ENCODE measurements at regions not wholly inside any gene's neighbourhood (a gene's known extent, or its start where the extent isn't known, plus 50 kb on each side); places are given as distances from the start of the nearest gene placed in this dataset.
"Not testable (repeated sequence)": the region's sequence is repeated elsewhere in the genome, so short reads cannot be mapped to it uniquely, and the experiment has no call there.

DNA sequence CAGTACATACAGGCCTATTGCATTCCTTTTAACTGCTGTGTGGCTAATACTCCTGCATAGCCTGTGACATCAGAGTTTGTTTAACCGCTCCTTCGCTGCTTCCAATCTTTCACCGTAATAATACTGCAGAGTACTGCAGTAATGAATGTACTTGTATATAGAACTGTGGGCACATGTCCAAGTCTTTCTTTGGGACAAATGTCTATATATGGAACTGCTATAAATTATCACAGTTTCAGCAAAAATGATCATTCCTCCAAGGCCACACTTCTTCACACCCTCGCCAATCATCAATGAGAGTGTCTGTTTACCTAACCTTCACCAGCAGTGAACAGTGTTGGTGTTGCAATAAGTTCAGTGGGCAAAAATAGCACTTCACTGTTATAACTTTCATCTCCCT is 230.4 kb downstream of the SP3 start:
- peak; percentile 20 for DNase-seq (ENCODE audit: low read depth)

- not testable (repeated sequence) for DNase-seq (ENCODE audit: low read depth)
Observed at GRCh38 chr2:173737954-173738575, 227.1 kb downstream of the SP3 start.

- no peak for DNase-seq (ENCODE audit: low read depth)
Observed at GRCh38 chr2:173739006-173739405, 226.2 kb downstream of the SP3 start.

DNA sequence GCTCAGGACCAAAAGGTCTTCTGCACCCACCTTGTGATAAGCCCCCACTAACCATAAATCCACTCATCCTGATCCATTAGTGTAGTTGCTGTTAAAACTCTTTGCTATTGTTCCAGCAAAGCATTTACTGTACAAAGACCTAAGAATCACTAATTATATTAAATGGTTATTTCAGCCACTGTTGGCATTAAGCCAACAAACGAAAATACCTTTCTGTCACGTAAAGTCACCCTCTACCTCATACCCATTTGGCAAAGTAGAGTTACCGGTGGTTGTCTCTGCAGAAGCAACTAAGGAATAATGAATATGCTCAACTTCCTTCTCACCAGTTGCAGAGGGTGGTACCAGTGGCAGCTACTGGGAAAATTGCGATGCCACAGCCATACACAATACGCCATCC is 224.5 kb downstream of the SP3 start:
- DNase-seq (ENCODE audit: low read depth), result no peak

DNA sequence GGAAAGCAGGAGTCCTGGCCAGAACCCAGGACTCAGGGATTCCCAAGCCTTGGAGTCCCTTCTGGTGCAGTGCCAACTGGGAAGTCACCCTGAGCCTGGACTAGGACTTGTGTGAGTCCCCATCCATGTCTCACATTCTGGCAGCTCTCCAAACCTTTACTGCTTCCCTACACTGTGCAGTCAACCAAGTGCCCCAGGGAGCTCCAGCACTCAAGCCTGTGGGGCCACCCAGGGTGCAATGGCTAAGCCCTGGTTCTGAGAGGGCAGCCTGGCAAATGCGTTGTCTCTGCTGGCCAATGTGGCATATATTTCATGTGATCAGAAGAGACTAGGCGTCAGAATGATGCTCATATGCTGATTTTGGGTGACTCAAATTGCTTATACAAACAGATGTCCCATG is 223.4 kb downstream of the SP3 start:
- no peak for DNase-seq (ENCODE audit: low read depth)

DNA sequence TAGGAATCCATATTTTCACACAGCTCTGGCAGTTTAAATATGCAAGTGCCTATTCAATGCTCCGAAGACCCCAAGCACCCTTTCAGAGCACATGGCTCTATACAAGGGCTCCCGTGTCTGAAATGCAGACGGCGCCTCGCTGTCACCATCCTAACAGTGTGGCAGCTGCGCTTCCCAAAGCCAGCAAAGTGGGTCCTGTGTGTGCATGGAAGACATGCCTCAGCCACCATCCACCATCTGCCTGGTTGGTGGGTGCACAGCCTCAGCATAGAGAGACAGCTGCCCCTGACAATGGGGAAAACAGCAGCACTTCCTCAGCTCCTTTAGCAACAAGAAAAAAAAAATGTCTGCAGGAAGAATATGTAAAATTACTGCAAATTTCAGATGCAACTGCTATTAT is 218.1 kb downstream of the SP3 start:
- no peak for DNase-seq (ENCODE audit: low read depth)

GRCh38 chr2:173749315-173749714 is 215.9 kb downstream of the SP3 start:
- DNase-seq (ENCODE audit: low read depth), result peak; percentile 19

DNA sequence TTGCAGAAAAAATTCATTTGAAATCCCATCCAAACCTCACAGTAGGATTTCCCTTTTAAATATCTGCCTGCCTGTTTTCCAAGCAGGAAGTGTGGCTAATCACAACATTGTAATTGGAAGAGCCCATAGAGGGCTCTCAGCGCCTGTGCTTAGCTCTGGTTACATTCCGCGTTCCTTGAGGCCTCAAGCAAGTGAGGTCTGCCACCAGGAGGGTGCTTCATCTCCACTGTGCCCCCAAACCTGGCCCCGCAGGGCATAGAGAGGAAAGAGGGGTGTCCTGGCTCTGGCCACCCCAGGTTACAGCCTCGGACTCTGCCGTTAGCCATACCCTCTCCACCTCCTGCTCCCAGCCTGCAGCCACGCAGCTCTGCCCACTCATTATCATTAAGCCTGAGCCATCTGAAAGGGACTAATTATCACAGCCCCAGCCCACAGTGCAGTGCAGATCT is 214.8 kb downstream of the SP3 start:
- DNase-seq (ENCODE audit: low read depth), result peak; percentile 28

DNA sequence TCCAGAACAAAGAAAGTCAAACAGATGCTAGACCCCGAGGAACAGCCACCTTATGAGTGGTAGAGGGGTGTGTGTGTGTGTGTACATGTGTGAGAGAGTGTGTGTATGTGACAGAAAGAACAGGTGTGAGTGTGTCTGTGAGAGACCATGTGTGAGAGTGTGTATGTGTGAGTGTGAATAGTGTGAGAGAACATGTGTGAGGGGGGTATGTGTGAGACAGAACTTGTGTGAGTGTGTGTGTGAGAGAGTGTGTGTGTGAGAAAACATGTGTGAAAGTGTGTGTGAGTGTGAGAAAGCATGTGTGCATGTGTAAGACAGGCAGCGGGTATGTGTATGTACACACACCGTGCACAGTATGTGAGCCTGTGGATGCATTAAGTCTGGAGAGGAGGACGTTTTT is 214.3 kb downstream of the SP3 start:
- no peak for DNase-seq (ENCODE audit: low read depth)

DNA sequence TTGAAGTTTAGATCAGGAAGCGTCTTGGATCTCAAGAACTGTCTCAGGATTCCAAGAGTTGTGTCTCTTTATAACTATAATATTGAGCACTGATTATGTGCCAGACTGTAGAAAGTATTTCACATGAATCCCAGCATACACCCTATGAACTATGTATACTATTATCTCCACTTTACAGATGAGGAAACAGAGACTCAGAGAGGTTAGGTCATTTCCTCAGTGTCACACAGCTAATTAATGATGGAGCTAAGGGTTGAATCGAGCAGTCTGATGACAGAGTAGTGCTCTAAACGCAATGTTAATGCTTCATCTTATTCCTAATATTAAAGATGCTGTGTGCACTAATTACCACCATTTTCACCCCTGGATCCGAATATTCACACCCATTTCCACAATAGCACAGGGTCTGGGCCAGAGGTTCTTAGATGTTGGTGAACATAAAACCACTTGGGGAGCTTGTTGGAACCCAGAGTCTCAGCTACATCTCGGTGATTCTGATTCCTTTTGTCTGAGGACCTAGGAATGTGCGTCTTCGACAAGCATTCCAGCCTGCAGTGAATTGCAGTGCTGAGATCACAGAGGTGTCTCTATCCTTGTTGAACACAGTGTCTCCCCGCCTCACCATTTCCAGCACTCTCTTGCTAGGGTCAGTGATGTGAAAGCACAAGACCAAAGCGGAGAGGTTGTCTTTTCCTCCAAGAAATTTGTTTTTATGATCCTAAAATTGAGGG is 213.8 kb downstream of the SP3 start:
- no peak for DNase-seq (ENCODE audit: low read depth)

DNA sequence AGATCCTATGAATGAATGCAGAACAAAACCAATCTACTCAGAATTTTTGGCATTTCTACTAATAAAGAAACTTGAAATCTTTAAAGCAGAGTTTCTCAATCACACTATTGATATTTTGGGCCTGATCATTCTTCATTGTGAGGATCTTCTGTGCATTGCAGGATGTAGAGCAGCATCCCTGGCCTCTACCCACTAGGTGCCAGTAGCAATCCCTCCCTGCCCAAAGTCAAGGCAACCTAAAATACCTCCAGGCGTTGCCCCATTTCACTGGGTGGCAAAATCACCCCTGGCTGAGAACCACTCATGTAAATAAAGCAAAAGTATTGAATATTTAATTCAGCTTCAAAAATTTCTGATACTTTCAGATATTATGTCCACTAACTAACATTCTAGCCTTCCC is 213.0 kb downstream of the SP3 start:
- DNase-seq (ENCODE audit: low read depth), result peak; percentile 8

DNA sequence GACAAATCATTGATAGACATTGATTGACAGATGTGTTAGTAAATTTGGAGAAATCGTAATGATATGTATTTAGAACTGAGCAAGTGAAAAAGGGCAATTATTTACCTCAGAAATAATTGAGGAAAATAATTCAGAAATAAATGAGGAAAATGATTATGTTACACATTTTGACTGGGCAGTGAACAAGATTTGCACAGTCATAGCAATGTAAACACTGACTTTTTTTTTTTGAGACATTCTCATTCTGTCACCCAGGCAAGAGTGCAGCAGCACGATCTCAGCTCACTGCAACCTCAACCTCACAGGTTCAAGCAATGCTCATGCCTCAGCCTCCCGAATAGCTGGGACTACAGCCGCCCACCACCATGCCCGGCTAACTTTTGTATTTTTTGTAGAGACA is 211.7 kb downstream of the SP3 start:
- no peak for DNase-seq (ENCODE audit: low read depth)

DNA sequence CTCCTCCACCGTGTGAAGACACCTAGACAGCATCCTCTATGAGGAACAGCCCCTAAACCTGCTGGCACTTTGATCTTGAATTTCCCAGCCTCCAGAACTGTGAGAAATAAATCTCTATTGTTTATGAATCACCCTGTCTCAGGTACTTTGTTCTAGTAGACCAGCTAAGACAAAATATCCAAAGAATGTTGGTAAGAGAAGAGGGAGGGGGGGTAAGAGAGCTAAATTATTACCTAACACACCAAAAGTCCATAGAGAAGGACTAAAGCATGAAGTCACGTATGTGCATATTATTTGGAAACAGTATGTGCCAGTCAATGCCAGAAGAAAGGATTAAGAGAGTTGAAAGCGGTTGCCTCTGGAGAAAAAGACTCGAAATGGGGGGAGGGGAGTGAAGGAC is 211.0 kb downstream of the SP3 start:
- DNase-seq (ENCODE audit: low read depth), result no peak

- no peak for DNase-seq (ENCODE audit: low read depth)
Observed at GRCh38 chr2:173754837-173755236, 210.3 kb downstream of the SP3 start.

GRCh38 chr2:173755798-173756197 is 209.4 kb downstream of the SP3 start:
- no peak for DNase-seq (ENCODE audit: low read depth)

GRCh38 chr2:173759959-173760358 is 205.2 kb downstream of the SP3 start:
- DNase-seq (ENCODE audit: low read depth), result no peak

DNA sequence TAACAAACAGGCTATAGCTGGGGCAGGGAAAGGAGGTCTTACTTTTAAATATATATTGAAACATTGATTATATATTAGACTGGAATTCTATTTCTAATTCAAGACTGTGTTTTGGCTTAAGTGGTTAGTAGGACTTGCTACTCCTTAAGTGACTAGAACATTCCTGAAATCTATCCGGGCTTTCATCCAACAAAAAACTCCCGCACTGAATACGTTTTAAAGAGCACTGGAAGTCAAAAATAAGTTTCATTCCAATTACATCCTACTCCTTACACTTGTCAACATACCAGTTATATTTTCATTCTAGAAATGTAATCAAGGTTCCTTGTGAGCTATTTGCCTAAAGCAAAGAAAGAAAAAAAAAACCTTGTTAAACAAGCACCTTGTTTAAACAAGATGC is 204.6 kb downstream of the SP3 start:
- DNase-seq (ENCODE audit: low read depth), result peak; percentile 29

- DNase-seq (ENCODE audit: low read depth), result no peak
Observed at GRCh38 chr2:173761603-173762119, 203.5 kb downstream of the SP3 start.

- no peak for DNase-seq (ENCODE audit: low read depth)
Observed at GRCh38 chr2:173762221-173762620, 203.0 kb downstream of the SP3 start.

GRCh38 chr2:173762864-173763263 is 202.3 kb downstream of the SP3 start:
- DNase-seq (ENCODE audit: low read depth), result no peak

DNA sequence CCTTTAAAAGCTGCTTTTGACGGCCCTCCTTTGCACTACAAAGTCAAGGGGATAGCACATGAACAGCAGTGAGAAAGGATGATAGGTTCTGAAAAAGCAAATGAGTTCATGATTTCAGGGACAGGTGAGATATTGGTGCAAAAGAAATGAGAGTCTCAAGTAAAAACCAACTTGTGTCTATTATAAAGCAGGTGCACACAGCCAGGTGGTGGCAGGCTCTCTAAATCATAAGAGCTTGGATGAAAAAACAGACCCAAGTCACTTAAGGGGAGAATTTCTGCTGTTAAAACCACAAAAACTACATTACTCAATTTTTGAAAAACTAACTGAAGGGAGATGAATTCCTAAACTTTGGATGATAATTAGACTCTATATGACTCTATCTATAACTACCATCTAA is 201.5 kb downstream of the SP3 start:
- no peak for DNase-seq (ENCODE audit: low read depth)

DNA sequence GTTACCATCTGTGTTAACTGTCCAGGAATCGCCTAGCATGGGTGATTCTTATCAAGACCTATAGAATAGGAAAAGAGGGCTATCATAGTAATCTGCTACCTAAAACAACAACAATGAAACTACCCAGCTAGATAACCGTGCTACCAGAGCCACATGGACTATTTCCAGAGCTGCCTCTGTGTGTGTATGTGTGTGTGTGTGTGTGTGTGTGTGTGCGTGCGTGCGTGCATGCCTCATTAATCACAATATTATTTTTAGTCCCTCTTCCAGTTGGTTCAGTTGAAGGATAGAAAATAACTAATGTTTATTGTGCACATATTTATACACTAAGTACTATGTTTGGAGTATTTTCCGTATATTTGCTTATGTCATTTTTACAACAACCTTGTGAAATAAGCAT is 201.1 kb downstream of the SP3 start:
- DNase-seq (ENCODE audit: low read depth), result no peak

- no peak for DNase-seq (ENCODE audit: low read depth)
Observed at GRCh38 chr2:173766537-173767289, 198.5 kb downstream of the SP3 start.

All from iris pigment epithelial cell (primary cell).